Gastroesophageal sphincter (tissue), 4 donors: ENCODE measurements at regions not wholly inside any gene's neighbourhood (a gene's known extent, or its start where the extent isn't known, plus 50 kb on each side); places are given as distances from the start of the nearest gene placed in this dataset.

Experiments used
- ATAC-seq: fragments of 150-250 bp; one replicate; pipeline ENCODE4 v1.9.1; 2016; ENCODE audit warnings: mild to moderate bottlenecking, moderate library complexity
- H3K27ac ChIP-seq, 4 donors: fragments of 200-600 bp; sonication (generic) in 3 of 4; 1 replicate in 3 of 4; 2 replicates in 1 of 4; pipeline ENCODE4 v1.5.1; 2016 to 2019
- H3K27me3 ChIP-seq: fragments of 200-600 bp; sonication (generic); one replicate; pipeline ENCODE4 v1.5.1; 2019
- H3K36me3 ChIP-seq, 2 donors: fragments of 200-600 bp; sonication (generic); one replicate each; pipeline ENCODE4 v1.5.1; 2019; ENCODE audit warnings: control low read depth in 1 of 2
- H3K4me1 ChIP-seq, 3 donors: fragments of 200-600 bp; sonication (generic); 1 replicate in 2 of 3; 2 replicates in 1 of 3; pipeline ENCODE4 v1.5.1; 2016 to 2019; ENCODE audit warnings: control low read depth in 2 of 3
- H3K4me3 ChIP-seq, 2 donors: fragments of 200-600 bp; sonication (generic); one replicate each; pipeline ENCODE4 v1.5.1; 2019; ENCODE audit warnings: mild to moderate bottlenecking in 1 of 2, moderate library complexity in 1 of 2
- H3K9me3 ChIP-seq, 3 donors: fragments of 200-600 bp; sonication (generic); one replicate each; pipeline ENCODE4 v1.5.1; 2017 to 2019; ENCODE audit warnings: control low read depth in 2 of 3
- CTCF ChIP-seq, 4 experiments: fragments of 200-600 bp in 2 of 4; fragments of 450-650 bp in 2 of 4; sonication (generic) in 1 of 4; IDR thresholded peaks; one replicate each; pipeline ENCODE4 v1.5.1; 2017 to 2019; ENCODE audit warnings: antibody characterized with exemption in 4 of 4, mild to moderate bottlenecking in 2 of 4, moderate library complexity in 2 of 4
- EP300 ChIP-seq: sonication (generic); formaldehyde crosslinking; IDR thresholded peaks from one replicate; pipeline ENCODE4 v1.6.1; 2017; ENCODE audit warnings: antibody characterized with exemption, mild to moderate bottlenecking
- POLR2A ChIP-seq, 2 donors: fragments of 450-650 bp; IDR thresholded peaks; one replicate each; pipeline ENCODE4 v1.6.1; 2017; ENCODE audit warnings: antibody characterized with exemption in 2 of 2, mild to moderate bottlenecking in 2 of 2, moderate library complexity in 1 of 2
- POLR2AphosphoS5 ChIP-seq: sonication (generic); formaldehyde crosslinking; IDR thresholded peaks from one replicate; pipeline ENCODE4 v1.6.1; 2017; ENCODE audit warnings: antibody characterized with exemption
- WGBS, 2 donors: methylation state at CpG; one replicate each; pipeline ENCODE4 v1.1.5; 2018; ENCODE audit warnings: low coverage in 1 of 2; 5-methylcytosine and 5-hydroxymethylcytosine counted together

DNA sequence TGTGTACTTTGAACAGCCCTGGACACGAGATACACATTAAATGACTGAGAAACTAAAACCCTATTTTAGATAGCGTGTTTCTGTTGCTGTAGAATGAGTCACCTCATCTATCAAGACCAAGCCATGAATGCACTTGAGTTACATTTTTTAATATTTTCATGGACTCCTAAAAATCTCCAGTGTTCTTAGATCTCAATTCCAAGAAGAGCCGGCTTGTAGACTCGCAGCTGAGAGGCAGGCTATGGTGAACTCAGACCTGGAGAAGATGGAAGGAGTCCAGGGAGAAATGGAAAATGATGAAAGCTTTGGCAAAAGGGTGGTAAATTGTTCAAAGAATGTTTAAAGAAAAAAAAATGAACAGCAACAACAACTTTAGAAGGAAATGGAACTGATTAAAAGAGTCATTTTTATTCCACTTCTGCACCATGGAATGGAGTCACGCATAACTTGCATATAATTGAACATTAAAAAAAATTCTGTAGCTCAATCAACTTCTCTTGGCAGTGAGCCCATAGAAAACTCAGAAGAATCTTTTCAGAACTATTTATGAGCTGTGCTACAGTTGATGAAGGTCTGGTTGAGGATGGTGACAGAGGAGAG, 129.8 kb downstream of the MXRA5 start:
- Histone ChIP-seq H3K9me3 (no peaks in the 10 kb centered on the region), H3K27me3 (no peaks in the 10 kb centered on the region), H3K27ac (no peak overlapping the region), H3K4me1 (no peaks in the 10 kb centered on the region), H3K36me3 (no peaks in the 10 kb centered on the region), H3K4me3 (no peak overlapping the region)
- 25 to 67% methylated on average over 2 to 4 of the region's 5 CpGs for WGBS, 2 donors
- ATAC-seq: no peak
- TF ChIP-seq EP300: no peak
- TF ChIP-seq POLR2A (IDR thresholded peaks at IDR 0.05): no peak
- no peak for TF ChIP-seq POLR2AphosphoS5
- no peak for TF ChIP-seq CTCF (IDR thresholded peaks at IDR 0.05)

DNA sequence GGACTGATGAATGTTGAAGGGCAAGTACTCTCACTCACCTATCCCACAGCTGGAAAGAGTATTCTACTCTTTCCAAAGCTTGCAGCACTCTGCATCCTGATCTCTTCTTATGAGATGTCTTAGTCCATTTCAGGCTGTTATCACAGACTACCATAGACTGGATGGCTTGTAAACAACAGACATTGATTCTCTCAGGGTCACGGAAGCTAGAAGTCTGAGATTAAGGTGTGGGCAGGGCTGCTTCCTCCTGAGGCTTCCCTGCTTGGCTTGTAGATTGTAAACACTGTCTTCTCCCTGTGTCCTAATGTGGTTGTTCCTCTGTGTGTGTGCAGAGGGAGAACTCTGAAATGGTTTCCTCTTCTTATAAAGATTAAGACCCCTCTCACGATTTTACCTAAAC, 131.2 kb downstream of the MXRA5 start:
- H3K27ac ChIP-seq: no peak overlapping the region
- TF ChIP-seq EP300: no peak
- TF ChIP-seq POLR2A (IDR thresholded peaks at IDR 0.05): no peak
- TF ChIP-seq CTCF (IDR thresholded peaks at IDR 0.05): no peak
- TF ChIP-seq POLR2AphosphoS5: no peak
- no peaks in the 10 kb centered on the region for H3K36me3 ChIP-seq
- 62 to 74% methylated on average over 2 of the region's 2 CpGs for WGBS, 2 donors
- ATAC-seq: no peak
- no peaks in the 10 kb centered on the region for H3K4me1 ChIP-seq
- H3K27me3 ChIP-seq: no peaks in the 10 kb centered on the region
- no peak overlapping the region for H3K4me3 ChIP-seq
- no peaks in the 10 kb centered on the region for H3K9me3 ChIP-seq

- H3K27me3 ChIP-seq: no peaks in the 10 kb centered on the region
- no peaks in the 10 kb centered on the region for H3K36me3 ChIP-seq
- no peak overlapping the region for H3K27ac ChIP-seq
- TF ChIP-seq POLR2AphosphoS5 (no peak), CTCF (IDR thresholded peaks at IDR 0.05) (no peak)
- WGBS, 2 donors: 75 to 100% methylated on average over 1 to 6 of the region's 6 CpGs
- no peaks in the 10 kb centered on the region for H3K9me3 ChIP-seq
- H3K4me1 ChIP-seq: no peaks in the 10 kb centered on the region
- H3K4me3 ChIP-seq: no peak overlapping the region
- ATAC-seq: no peak
These were observed 140.1 kb downstream of the MXRA5 start for GRCh38 chrX:3206314-3206713.

DNA sequence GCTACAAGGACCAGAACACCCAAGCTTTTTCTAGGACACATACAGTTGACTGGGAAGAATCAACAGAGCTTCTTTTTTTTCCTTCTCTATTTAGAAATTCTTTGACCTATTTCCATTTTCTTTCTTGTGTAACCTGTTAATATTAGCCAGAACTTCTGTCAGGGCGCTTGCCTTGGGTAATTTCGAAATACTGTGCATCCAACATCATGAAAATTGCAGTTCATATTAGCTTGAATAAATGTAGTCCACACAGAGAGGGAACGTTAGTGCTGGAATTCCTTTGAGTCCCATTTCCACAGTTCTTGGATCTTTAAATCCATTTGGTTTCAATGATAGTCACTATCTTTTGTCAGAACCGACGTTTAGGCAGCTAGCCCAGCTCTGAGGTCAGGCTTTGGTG, 141.8 kb downstream of the MXRA5 start:
- Histone ChIP-seq H3K4me3 (no peak overlapping the region), H3K36me3 (no peaks in the 10 kb centered on the region), H3K4me1 (no peaks in the 10 kb centered on the region), H3K27me3 (no peaks in the 10 kb centered on the region), H3K9me3 (no peaks in the 10 kb centered on the region), H3K27ac (no peak overlapping the region)
- WGBS, 2 donors: 50 to 59% methylated on average over 3 to 5 of the region's 5 CpGs
- no peak for TF ChIP-seq POLR2A (IDR thresholded peaks at IDR 0.05)
- TF ChIP-seq CTCF (IDR thresholded peaks at IDR 0.05): no peak
- TF ChIP-seq POLR2AphosphoS5: no peak
- TF ChIP-seq EP300: no peak
- ATAC-seq: peak; percentile 62

DNA sequence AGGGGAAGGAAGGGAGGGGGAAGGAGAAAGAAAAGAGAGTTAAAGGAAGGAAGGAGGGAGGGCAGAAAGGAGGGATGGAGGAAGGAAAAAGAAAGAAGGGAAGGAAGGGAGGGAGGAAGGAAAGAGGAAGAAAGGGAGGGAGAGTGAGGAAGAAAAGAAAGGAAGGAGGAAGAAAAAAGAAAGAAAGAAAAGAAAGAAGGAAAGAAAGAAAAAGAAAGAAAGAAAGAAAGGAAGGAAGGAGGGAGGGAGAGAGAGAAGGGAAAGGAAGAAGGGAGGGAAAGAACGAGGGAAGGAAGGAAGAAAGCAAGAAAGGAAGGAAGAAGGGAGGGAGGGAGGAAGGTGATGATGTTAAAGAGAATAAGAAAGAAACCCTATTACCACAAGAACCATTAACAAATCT, 150.6 kb downstream of the MXRA5 start:
- Histone ChIP-seq H3K27ac (no peak overlapping the region), H3K27me3 (no peaks in the 10 kb centered on the region), H3K4me1 (no peaks in the 10 kb centered on the region), H3K36me3 (no peaks in the 10 kb centered on the region), H3K4me3 (no peak overlapping the region), H3K9me3 (no peaks in the 10 kb centered on the region)
- no peak for TF ChIP-seq CTCF (IDR thresholded peaks at IDR 0.05)
- no peak for TF ChIP-seq POLR2AphosphoS5
- TF ChIP-seq POLR2A (IDR thresholded peaks at IDR 0.05): no peak
- TF ChIP-seq EP300: no peak
- no peak for ATAC-seq
- WGBS, 2 donors: 50 to 100% methylated on average over 1 of the region's 1 CpG
